CD4-positive, alpha-beta T cell treated with Interleukin-1 beta for 1 hour (primary cell): ENCODE measurements at regions not wholly inside any gene's neighbourhood (a gene's known extent, or its start where the extent isn't known, plus 50 kb on each side); places are given as distances from the start of the nearest gene placed in this dataset.
A peak's percentile ranks its signal among the peaks of the same experiment; 100 is the strongest.
"Not testable (repeated sequence)": the region's sequence is repeated elsewhere in the genome, so short reads cannot be mapped to it uniquely, and the experiment has no call there.

Experiments used
- DNase-seq, 2 donors: peaks; one replicate each; pipeline ENCODE4 v3.0.0-alpha.2; 2020 to 2022

DNA sequence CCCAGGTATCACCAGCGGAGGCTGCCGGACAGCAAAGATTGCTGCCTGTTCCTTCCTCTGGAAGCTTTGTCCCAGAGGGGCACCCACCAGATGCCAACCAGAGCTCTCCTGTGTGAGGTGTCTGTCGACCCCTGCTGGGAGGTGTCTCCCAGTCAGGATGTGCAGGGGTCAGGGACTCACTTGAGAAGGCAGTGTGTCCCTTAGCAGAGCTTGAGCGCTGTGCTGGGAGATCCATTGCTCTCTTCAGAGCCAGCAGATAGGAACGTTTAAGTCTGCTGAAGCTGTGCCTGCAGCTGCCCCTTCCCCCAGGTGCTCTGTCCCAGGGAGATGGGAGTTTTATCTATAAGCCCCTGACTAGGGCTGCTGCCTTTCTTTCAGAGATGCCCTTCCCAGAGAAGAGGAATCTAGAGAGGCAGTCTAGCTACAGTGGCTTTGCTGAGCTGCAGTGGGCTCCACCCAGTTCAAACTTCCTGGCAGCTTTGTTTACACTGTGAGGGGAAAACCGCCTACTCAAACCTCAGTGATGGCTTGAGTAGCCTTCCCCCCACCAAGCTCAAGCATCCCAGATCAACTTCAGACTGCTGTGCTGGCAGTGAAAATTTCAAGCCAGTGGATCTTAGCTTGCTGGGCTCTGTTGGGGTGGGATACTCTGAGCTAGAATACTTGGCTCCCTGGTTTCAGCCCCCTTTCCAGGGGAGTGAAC lies 253.7 kb downstream of the SPATA31A6 start:
- DNase-seq: not testable (repeated sequence)

GRCh38 chr9:42442680-42443079 lies 259.2 kb downstream of the SPATA31A6 start:
- not testable (repeated sequence) for DNase-seq

DNA sequence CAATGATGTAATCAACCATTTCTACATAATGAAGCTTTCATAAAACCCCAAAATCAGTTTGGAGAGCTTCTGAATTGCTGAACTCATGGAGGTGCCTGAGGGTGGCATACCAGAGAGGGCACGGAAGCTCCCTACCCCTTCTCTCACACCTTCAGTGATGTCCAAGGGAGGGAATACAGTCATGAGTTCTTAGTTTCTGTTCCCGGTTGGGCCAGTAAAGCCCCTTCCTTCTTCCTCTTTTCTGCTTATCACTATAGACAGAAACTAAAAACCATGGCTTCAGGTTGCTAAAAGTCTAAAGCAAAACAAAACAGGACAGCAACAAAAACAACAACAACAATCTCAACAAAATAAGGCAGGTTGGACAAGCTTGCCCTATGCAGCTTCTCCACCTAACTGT lies 260.0 kb downstream of the SPATA31A6 start:
- DNase-seq: peak in 1 of 2 donors; percentile 8

- DNase-seq: not testable (repeated sequence)
Measured at GRCh38 chr9:42461436-42461835, 278.0 kb downstream of the SPATA31A6 start.

GRCh38 chr9:42461863-42462262 lies 278.4 kb downstream of the SPATA31A6 start:
- not testable (repeated sequence) for DNase-seq

DNA sequence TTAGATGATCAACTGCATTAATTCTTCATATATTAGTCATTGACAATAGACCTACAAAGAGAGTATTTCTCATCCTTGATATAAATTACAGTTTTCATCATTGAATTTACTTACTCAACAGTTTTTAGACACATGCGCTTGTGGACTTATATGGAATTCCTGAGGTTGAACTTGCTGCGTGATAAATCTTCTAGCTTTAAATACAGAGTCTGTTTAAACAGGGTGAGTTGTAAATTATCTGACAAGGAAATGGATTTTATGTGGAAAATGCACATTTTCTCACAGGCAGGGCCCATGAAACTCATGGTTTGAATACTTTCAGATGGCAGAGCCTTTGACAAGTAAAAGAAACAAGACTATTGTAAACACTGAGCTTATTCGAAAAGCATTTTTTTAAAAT lies 280.5 kb downstream of the SPATA31A6 start:
- not testable (repeated sequence) for DNase-seq

DNA sequence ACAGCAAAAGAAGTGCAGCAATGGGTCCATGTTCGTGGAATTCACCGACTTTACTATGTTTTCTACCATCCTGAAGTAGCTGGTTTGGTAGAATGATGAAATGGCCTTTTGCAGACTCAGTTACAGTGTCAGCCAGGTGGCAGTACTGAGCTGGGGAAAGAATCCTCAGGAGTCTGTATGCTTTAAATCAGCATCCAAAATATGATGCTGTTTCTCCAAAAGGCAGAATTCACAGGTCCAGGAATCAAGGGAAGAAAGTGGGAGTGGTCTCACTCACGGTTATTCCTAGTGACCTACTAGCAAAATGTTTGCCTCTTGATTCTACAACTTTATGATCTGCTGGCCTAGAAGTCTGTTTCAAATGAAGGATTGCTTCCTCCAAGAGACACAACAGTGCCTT lies 287.1 kb downstream of the SPATA31A6 start:
- not testable (repeated sequence) for DNase-seq

GRCh38 chr9:42490989-42491388 lies 307.5 kb downstream of the SPATA31A6 start:
- DNase-seq: not testable (repeated sequence)

DNA sequence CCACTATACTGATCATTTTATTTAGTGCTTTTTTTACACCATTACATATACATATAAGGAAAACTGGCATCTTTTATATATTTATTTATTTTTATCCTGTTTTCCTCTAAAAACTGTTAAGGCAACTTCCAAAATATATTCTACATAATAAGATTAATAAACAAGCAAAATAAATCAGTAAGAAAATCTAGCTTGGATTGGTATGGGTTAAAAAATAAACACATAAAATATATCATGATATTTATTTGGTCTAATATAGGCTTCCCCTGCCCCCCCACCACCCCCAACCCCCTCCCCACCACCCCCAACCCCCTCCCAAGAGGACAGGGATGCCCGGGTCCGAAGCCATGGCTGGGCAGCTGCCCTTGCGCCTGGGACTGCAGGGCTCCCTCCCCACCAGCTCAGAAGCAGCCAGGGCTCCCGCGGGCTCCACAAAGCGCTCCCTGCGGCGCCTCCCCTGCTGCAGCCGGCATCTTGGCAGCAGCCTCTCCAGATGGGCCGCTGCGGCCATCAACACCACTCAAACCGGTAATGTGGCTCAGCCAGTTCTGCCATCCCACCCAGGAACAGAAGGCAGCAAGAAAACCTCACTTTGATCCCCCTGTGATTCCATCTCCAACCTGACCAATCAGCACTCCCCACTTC lies 319.3 kb downstream of the SPATA31A6 start:
- not testable (repeated sequence) for DNase-seq

DNA sequence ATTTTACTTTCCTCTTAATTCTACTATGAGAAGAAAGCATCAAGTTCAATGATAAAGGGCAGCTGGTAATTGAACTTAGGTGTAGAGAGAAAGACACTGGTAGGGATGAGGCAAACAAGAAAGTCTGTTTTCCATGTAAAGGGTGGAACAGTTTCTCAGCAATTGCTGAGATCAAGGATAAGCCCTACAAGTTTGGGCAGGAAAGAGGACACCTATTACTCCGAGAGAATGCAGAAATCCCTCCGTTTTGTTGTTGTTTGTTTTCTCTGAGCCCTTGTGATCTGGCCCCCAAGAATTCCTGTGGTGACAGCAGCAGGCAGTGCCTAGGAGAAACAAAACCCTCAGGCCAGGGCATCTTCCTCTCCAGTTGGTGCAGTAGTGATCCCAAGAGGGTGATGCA lies 324.7 kb downstream of the SPATA31A6 start:
- not testable (repeated sequence) for DNase-seq

- not testable (repeated sequence) for DNase-seq
Measured at GRCh38 chr9:42513535-42513934, 330.1 kb downstream of the SPATA31A6 start.

DNA sequence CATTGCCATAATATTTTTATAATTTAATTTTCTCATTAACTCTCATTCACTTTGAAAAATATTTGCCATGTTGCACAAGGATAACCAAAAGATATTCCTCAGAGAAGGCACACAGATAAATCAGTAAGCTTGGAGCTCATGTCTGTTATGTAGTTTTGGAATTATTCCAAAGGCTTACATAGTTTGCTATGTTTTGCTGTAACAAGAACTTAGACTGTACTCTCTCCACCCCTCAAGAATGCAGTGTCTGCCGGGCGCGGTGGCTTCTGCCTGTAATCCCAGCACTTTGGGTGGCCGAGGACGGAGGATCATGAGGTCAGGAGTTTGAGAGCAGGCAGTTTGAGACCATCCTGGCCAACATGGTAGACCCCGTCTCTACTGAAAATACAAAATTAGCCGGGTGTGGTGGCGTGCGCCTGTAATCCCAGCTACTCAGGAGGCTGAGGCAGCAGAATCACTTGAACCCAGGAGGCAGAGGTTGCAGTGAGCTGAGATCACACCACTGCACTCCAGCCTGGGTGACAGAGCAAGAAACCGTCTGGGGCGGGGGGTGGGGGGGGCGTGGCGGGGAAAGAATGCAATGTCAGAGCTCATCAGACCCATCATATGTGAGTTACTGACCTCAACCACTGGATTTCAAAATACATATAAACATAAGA lies 351.0 kb downstream of the SPATA31A6 start:
- not testable (repeated sequence) for DNase-seq

- DNase-seq: peak; percentile 22 to 36
Measured at GRCh38 chr9:42534984-42535325, 351.5 kb downstream of the SPATA31A6 start.

DNA sequence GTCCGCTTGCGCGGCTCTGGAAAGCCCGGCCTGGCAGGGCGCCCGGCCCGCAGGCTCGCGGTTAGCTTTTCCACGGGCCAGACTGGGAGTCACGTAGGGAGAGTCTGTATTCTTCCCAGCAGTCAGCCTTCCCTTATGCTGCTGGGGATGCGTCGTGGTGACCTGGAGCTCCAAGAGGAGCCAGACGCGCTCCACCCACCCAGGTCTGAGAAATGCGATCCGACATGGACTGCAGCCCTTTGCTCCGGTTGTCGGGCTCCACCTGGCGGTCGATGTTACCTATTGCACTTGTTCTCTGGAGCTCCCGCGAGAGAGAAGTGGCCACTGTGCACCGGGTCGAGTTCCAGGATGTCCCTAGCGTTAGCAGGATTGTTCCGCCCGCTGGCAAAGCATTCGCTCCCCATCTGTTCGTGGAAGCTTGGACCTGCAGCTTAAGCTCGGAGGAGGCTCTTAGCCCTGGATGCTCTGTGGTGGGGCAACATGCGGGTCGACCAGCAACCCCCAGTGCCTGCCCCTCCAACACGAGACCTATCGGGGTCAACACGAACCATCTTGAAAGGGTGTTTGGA lies 367.4 kb downstream of the SPATA31A6 start:
- not testable (repeated sequence) for DNase-seq

- DNase-seq: peak in 1 of 2 donors; percentile 66
Measured at GRCh38 chr9:42568530-42568929, 385.1 kb downstream of the SPATA31A6 start.

- DNase-seq: not testable (repeated sequence)
Measured at GRCh38 chr9:42568942-42569556, 385.6 kb downstream of the SPATA31A6 start.

DNA sequence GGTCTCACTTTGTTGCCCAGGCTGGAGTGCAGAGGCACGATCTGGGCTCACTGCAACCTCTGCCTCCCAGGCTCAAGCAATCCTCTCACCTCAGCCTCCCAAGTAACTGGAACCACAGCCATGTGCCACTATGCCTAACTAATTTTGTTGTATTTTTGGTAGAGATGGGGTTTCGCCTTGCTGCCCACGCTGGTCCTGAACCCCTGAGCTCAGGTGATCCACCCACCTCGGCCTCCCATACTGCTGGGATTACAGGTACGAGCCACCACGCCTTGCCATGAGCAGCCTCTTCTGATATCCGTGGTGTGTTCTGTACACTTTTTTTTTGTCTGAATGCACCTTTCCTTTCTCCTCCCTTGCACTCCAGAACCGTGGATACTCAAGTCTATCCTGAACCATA lies 394.4 kb downstream of the SPATA31A6 start:
- DNase-seq: not testable (repeated sequence)
